GF-D8 (cell line): ENCODE measurements at regions not wholly inside any gene's neighbourhood (a gene's known extent, or its start where the extent isn't known, plus 50 kb on each side); places are given as distances from the start of the nearest gene placed in this dataset.
"Not testable (repeated sequence)": the region's sequence is repeated elsewhere in the genome, so short reads cannot be mapped to it uniquely, and the experiment has no call there.

ENCODE experiments used
- DNase-seq: peaks from one replicate; lab custom pipeline; 2025; lab: John Stamatoyannopoulos, UW

GRCh38 chr6:130610303-130610702 is 216.9 kb upstream of the SMLR1 start:
- DNase-seq = no peak

GRCh38 chr6:130611366-130611765 is 215.8 kb upstream of the SMLR1 start:
- no peak for DNase-seq

- DNase-seq = no peak
These were observed 214.0 kb upstream of the SMLR1 start for GRCh38 chr6:130613176-130613575.

- DNase-seq = no peak
These were observed 211.4 kb upstream of the SMLR1 start for GRCh38 chr6:130615816-130616215.

GRCh38 chr6:130617658-130618057 is 209.5 kb upstream of the SMLR1 start:
- DNase-seq = no peak

- DNase-seq = not testable (repeated sequence)
These were observed 208.4 kb upstream of the SMLR1 start for GRCh38 chr6:130618806-130619205.

- no peak for DNase-seq
These were observed 206.8 kb upstream of the SMLR1 start for GRCh38 chr6:130620338-130620781.

GRCh38 chr6:130622142-130622541 is 205.1 kb upstream of the SMLR1 start:
- no peak for DNase-seq

- DNase-seq = no peak
These were observed 203.2 kb upstream of the SMLR1 start for GRCh38 chr6:130624046-130624445.

- no peak for DNase-seq
These were observed 201.2 kb upstream of the SMLR1 start for GRCh38 chr6:130625825-130626527.

- DNase-seq = no peak
These were observed 198.3 kb upstream of the SMLR1 start for GRCh38 chr6:130628862-130629261.

- DNase-seq = no peak
These were observed 197.6 kb upstream of the SMLR1 start for GRCh38 chr6:130629640-130630039.

- DNase-seq = no peak
These were observed 194.9 kb upstream of the SMLR1 start for GRCh38 chr6:130632277-130632676.

- no peak for DNase-seq
These were observed 194.3 kb upstream of the SMLR1 start for GRCh38 chr6:130632897-130633296.

GRCh38 chr6:130643361-130643760 is 183.8 kb upstream of the SMLR1 start:
- no peak for DNase-seq

GRCh38 chr6:130644175-130644574 is 183.0 kb upstream of the SMLR1 start:
- DNase-seq = no peak

- DNase-seq = not testable (repeated sequence)
These were observed 182.4 kb upstream of the SMLR1 start for GRCh38 chr6:130644769-130645168.

- no peak for DNase-seq
These were observed 180.0 kb upstream of the SMLR1 start for GRCh38 chr6:130647246-130647645.

GRCh38 chr6:130655586-130655985 is 171.6 kb upstream of the SMLR1 start:
- DNase-seq = no peak

- DNase-seq = no peak
These were observed 166.1 kb upstream of the SMLR1 start for GRCh38 chr6:130661077-130661476.

- DNase-seq = no peak
These were observed 160.4 kb upstream of the SMLR1 start for GRCh38 chr6:130666786-130667185.

GRCh38 chr6:130670142-130670541 is 157.1 kb upstream of the SMLR1 start:
- DNase-seq = no peak

- DNase-seq = no peak
These were observed 156.1 kb upstream of the SMLR1 start for GRCh38 chr6:130671119-130671518.

- DNase-seq = no peak
These were observed 155.6 kb upstream of the SMLR1 start for GRCh38 chr6:130671577-130671976.
